ENCODE measurements at regions not wholly inside any gene's neighbourhood (a gene's known extent, or its start where the extent isn't known, plus 50 kb on each side); places are given as distances from the start of the nearest gene placed in this dataset.

DNA sequence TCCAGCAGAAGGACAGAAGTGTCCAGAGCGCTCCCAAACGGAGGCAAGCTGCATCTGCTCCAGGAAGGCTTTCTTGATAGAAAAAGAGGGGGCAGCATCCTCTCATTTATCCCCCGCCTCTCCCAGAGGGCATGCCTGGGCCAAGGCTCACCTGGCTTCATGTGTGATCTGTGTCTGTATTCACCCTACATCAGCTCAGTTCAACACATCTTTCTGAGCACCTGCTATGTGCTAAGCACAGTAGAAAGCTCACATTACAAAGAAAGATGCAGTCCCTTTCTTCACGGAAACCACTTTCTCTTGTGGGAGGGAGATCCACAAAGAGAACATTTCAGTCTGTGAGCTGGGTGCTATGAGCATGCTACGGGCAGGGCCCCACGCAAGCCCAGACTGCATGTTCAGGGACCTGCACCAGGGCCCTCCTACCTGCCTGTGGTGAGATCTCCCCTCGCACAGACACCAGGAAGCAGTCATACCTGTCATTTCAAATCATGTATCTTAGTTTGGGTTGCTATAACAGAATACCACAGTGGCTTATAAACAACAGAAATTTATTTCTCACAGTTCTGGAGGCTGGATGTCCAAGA is 90.7 kb downstream of the PDCL3 start:
- Histone ChIP-seq H3K9me3 (ENCODE audit: control insufficient read depth, insufficient read depth, low read length) (peaks cover 2% of the 10 kb centered on the region; the same call in 1 of the 2 replicates), H3K27me3 (ENCODE audit: control insufficient read depth, insufficient read depth, low read length) (peaks cover 27% of the 10 kb centered on the region), H3K4me3 (ENCODE audit: low read depth, low read length) (no peak overlapping the region), H3K27ac (ENCODE audit: low read depth, low read length) (no peak overlapping the region)
- no peak for DNase-seq (ENCODE audit: low read depth, low spot score)
- ChIA-PET POLR2A (no interaction called here), CTCF (no interaction called here)
- TF ChIP-seq, protein P1, sequence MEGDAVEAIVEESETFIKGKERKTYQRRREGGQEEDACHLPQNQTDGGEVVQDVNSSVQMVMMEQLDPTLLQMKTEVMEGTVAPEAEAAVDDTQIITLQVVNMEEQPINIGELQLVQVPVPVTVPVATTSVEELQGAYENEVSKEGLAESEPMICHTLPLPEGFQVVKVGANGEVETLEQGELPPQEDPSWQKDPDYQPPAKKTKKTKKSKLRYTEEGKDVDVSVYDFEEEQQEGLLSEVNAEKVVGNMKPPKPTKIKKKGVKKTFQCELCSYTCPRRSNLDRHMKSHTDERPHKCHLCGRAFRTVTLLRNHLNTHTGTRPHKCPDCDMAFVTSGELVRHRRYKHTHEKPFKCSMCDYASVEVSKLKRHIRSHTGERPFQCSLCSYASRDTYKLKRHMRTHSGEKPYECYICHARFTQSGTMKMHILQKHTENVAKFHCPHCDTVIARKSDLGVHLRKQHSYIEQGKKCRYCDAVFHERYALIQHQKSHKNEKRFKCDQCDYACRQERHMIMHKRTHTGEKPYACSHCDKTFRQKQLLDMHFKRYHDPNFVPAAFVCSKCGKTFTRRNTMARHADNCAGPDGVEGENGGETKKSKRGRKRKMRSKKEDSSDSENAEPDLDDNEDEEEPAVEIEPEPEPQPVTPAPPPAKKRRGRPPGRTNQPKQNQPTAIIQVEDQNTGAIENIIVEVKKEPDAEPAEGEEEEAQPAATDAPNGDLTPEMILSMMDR (IDR thresholded peaks at IDR 0.05; ENCODE audit: low read depth, low read length) = no peak

DNA sequence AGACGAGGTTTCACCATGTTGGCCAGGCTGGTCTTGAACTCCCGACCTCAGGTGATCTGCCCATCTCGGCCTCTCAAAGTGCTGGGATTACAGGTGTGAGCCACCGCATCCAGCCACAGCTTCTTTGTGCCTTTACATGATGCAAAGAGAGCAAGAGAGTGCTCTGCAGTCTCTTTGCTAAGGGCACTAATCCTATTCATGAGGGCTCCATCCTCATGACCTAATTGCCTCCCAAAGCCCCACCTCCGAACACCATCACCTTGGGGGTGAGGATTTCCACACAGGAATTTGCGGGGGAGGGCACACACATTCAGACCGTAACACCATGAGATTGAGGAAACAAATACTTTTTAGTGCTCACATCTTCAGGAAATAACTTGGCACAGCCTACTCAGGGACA is 91.8 kb downstream of the PDCL3 start:
- H3K9me3 ChIP-seq (ENCODE audit: control insufficient read depth, insufficient read depth, low read length) = peaks cover 2% of the 10 kb centered on the region; the same call in 1 of the 2 replicates
- peaks cover 31% of the 10 kb centered on the region for H3K27me3 ChIP-seq (ENCODE audit: control insufficient read depth, insufficient read depth, low read length)
- no peak overlapping the region for H3K4me3 ChIP-seq (ENCODE audit: low read depth, low read length)
- TF ChIP-seq, protein P1 (IDR thresholded peaks at IDR 0.05; ENCODE audit: low read depth, low read length) = no peak
- POLR2A ChIA-PET = no interaction called here
- H3K27ac ChIP-seq (ENCODE audit: low read depth, low read length) = no peak overlapping the region
- no peak for DNase-seq (ENCODE audit: low read depth, low spot score)
- CTCF ChIA-PET = no interaction called here

DNA sequence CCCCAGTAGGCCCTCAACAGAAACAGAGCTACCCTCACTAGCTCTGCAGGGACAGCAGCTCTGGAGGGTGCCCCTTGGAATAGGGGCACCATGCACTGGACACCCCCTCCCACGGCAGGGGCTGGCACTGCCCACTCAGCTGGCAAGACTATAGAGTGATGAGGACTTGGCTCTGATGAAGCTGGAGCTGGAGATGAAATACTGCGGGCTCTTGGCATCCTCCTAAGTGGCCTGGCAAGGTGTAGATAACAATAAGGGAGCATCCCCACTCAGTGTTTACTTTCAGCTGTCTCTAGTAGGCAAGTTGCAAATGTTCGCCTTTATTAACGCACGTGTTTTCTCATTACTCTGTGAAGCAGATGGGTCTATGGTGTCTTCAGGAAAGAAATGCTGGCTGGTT is 92.7 kb downstream of the PDCL3 start:
- Histone ChIP-seq H3K27me3 (ENCODE audit: control insufficient read depth, insufficient read depth, low read length) (peaks cover 36% of the 10 kb centered on the region), H3K9me3 (ENCODE audit: control insufficient read depth, insufficient read depth, low read length) (peaks cover 2% of the 10 kb centered on the region; the same call in 1 of the 2 replicates), H3K27ac (ENCODE audit: low read depth, low read length) (no peak overlapping the region), H3K4me3 (ENCODE audit: low read depth, low read length) (no peak overlapping the region)
- no peak for DNase-seq (ENCODE audit: low read depth, low spot score)
- POLR2A ChIA-PET = no interaction called here
- CTCF ChIA-PET = no interaction called here
- TF ChIP-seq, protein P1 (IDR thresholded peaks at IDR 0.05; ENCODE audit: low read depth, low read length) = no peak

DNA sequence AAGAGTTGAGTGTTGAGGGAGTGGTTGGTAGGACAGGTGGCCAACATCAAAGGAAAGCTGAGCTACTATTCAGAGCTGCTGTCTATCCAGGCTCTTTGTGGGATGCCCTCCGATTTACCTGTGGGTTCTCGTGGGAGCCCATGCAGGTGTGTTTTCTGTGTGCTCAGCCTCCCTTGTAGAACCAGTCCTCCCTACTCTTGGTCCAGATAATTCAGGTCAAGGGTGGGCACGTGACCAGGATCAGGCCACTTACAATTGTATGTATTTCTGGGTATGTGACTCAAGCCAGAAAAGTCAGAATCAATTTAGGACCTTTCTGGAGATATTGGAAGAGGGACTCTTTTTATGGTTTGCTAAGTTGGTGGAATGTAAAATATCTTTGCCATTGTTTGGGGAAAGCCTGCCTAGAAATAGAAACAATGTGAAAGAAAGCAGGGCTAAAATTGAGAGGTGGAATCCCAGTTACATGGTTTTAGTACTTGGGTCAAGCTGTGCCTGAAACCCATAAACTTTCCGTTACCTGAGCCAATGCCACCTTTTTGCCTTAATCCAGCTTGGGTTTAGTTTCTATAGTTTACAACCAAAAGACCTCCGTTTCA is 93.2 kb downstream of the PDCL3 start:
- no peak for DNase-seq (ENCODE audit: low read depth, low spot score)
- no peak overlapping the region for H3K27ac ChIP-seq (ENCODE audit: low read depth, low read length)
- TF ChIP-seq, protein P1 (IDR thresholded peaks at IDR 0.05; ENCODE audit: low read depth, low read length) = no peak
- CTCF ChIA-PET = interaction anchor here (0.8 kb wide), 1 partner anchor 75 kb away, joined by 3 read pairs; no protein-coding TSS in a partner anchor
- H3K9me3 ChIP-seq (ENCODE audit: control insufficient read depth, insufficient read depth, low read length) = peaks cover 2% of the 10 kb centered on the region; the same call in 1 of the 2 replicates
- no peak overlapping the region for H3K4me3 ChIP-seq (ENCODE audit: low read depth, low read length)
- POLR2A ChIA-PET = no interaction called here
- H3K27me3 ChIP-seq (ENCODE audit: control insufficient read depth, insufficient read depth, low read length) = peaks cover 38% of the 10 kb centered on the region

DNA sequence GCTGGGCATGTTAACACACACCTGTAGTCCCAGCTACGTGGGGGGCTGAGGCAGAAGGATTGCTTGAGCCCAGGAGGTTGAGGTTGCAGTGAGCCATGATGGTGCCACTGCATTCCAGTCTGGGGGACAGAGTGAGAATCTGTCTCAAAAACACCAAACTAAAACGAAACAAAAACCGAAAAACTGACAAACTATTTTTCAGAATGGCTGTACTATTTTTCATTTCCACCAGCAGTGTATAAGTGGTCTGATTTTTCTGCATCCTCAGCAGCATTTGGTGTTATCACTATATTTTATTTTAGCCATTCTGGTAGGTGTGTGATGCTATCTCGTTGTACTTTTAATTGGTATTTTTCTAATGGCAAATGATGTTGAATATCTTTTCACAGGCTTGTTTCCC is 95.2 kb downstream of the PDCL3 start:
- ChIA-PET POLR2A (no interaction called here), CTCF (no interaction called here)
- H3K4me3 ChIP-seq (ENCODE audit: low read depth, low read length) = no peak overlapping the region
- peaks cover 2% of the 10 kb centered on the region; the same call in 1 of the 2 replicates for H3K9me3 ChIP-seq (ENCODE audit: control insufficient read depth, insufficient read depth, low read length)
- TF ChIP-seq, protein P1 (IDR thresholded peaks at IDR 0.05; ENCODE audit: low read depth, low read length) = no peak
- DNase-seq (ENCODE audit: low read depth, low spot score) = no peak
- no peak overlapping the region for H3K27ac ChIP-seq (ENCODE audit: low read depth, low read length)
- peaks cover 32% of the 10 kb centered on the region for H3K27me3 ChIP-seq (ENCODE audit: control insufficient read depth, insufficient read depth, low read length)
